ENCODE measurements at regions not wholly inside any gene's neighbourhood (a gene's known extent, or its start where the extent isn't known, plus 50 kb on each side); places are given as distances from the start of the nearest gene placed in this dataset.

GRCh38 chr18:47543080-47543479 is 291.6 kb upstream of the SKOR2 start:
- no peak for DNase-seq
- Histone ChIP-seq H3K79me2 (ENCODE audit: low read length) (no peaks in the 10 kb centered on the region), H3K27me3 (replicated peaks; ENCODE audit: insufficient read depth, low read length) (no peaks in the 10 kb centered on the region), H3K4me2 (ENCODE audit: low read depth, low read length) (no peak overlapping the region), H3K9ac (ENCODE audit: low read length) (no peak overlapping the region), H3K9me2 (replicated peaks; ENCODE audit: insufficient read depth, low read length) (no peaks in the 10 kb centered on the region), H4K20me1 (ENCODE audit: insufficient read depth, low read length) (no peaks in the 10 kb centered on the region), H3K4me3 (ENCODE audit: low read length) (no peak overlapping the region), H3F3A (ENCODE audit: insufficient read depth, low read length) (no peaks in the 10 kb centered on the region), H3K36me3 (replicated peaks; ENCODE audit: insufficient read depth, low read length) (no peaks in the 10 kb centered on the region), H2AFZ (ENCODE audit: low read length) (no peak overlapping the region), H3K9me3 (replicated peaks; ENCODE audit: insufficient read depth, low read length) (no peaks in the 10 kb centered on the region), H3K27ac (ENCODE audit: low read length) (no peak overlapping the region), H3K4me1 (ENCODE audit: low read length) (no peaks in the 10 kb centered on the region)
- TF ChIP-seq CTCF (IDR thresholded peaks at IDR 0.05; ENCODE audit: low read length), result no peak
- TF ChIP-seq EZH2phosphoT487 (IDR thresholded peaks at IDR 0.05; ENCODE audit: low read length), result no peak
- no peak for TF ChIP-seq EZH2 (optimal IDR thresholded peaks at IDR 0.05; ENCODE audit: low read depth, low read length)

GRCh38 chr18:47542551-47542950 is 291.1 kb upstream of the SKOR2 start:
- no peak for DNase-seq
- H3K27ac ChIP-seq (ENCODE audit: low read length), result no peak overlapping the region
- TF ChIP-seq EZH2phosphoT487 (IDR thresholded peaks at IDR 0.05; ENCODE audit: low read length) (no peak), EZH2 (optimal IDR thresholded peaks at IDR 0.05; ENCODE audit: low read depth, low read length) (no peak), CTCF (IDR thresholded peaks at IDR 0.05; ENCODE audit: low read length) (no peak)
- H3K9me3 ChIP-seq (replicated peaks; ENCODE audit: insufficient read depth, low read length), result no peaks in the 10 kb centered on the region
- no peak overlapping the region for H2AFZ ChIP-seq (ENCODE audit: low read length)
- no peaks in the 10 kb centered on the region for H3K9me2 ChIP-seq (replicated peaks; ENCODE audit: insufficient read depth, low read length)
- H3K4me3 ChIP-seq (ENCODE audit: low read length), result no peak overlapping the region
- H3K4me1 ChIP-seq (ENCODE audit: low read length), result no peaks in the 10 kb centered on the region
- H3K4me2 ChIP-seq (ENCODE audit: low read depth, low read length), result no peak overlapping the region
- no peaks in the 10 kb centered on the region for H3K79me2 ChIP-seq (ENCODE audit: low read length)
- no peaks in the 10 kb centered on the region for H4K20me1 ChIP-seq (ENCODE audit: insufficient read depth, low read length)
- H3F3A ChIP-seq (ENCODE audit: insufficient read depth, low read length), result no peaks in the 10 kb centered on the region
- no peaks in the 10 kb centered on the region for H3K27me3 ChIP-seq (replicated peaks; ENCODE audit: insufficient read depth, low read length)
- no peaks in the 10 kb centered on the region for H3K36me3 ChIP-seq (replicated peaks; ENCODE audit: insufficient read depth, low read length)
- H3K9ac ChIP-seq (ENCODE audit: low read length), result no peak overlapping the region

GRCh38 chr18:47531717-47532116 is 280.3 kb upstream of the SKOR2 start:
- H3K4me3 ChIP-seq (ENCODE audit: low read length), result no peak overlapping the region
- no peak overlapping the region for H3K4me2 ChIP-seq (ENCODE audit: low read depth, low read length)
- no peaks in the 10 kb centered on the region for H3K9me3 ChIP-seq (replicated peaks; ENCODE audit: insufficient read depth, low read length)
- no peaks in the 10 kb centered on the region for H3K9me2 ChIP-seq (replicated peaks; ENCODE audit: insufficient read depth, low read length)
- no peaks in the 10 kb centered on the region for H3K4me1 ChIP-seq (ENCODE audit: low read length)
- no peaks in the 10 kb centered on the region for H3F3A ChIP-seq (ENCODE audit: insufficient read depth, low read length)
- no peaks in the 10 kb centered on the region for H4K20me1 ChIP-seq (ENCODE audit: insufficient read depth, low read length)
- H3K36me3 ChIP-seq (replicated peaks; ENCODE audit: insufficient read depth, low read length), result no peaks in the 10 kb centered on the region
- TF ChIP-seq CTCF (IDR thresholded peaks at IDR 0.05; ENCODE audit: low read length) (no peak), EZH2phosphoT487 (IDR thresholded peaks at IDR 0.05; ENCODE audit: low read length) (no peak), EZH2 (optimal IDR thresholded peaks at IDR 0.05; ENCODE audit: low read depth, low read length) (no peak)
- H3K9ac ChIP-seq (ENCODE audit: low read length), result no peak overlapping the region
- H3K27ac ChIP-seq (ENCODE audit: low read length), result no peak overlapping the region
- H2AFZ ChIP-seq (ENCODE audit: low read length), result no peak overlapping the region
- H3K27me3 ChIP-seq (replicated peaks; ENCODE audit: insufficient read depth, low read length), result no peaks in the 10 kb centered on the region
- no peaks in the 10 kb centered on the region for H3K79me2 ChIP-seq (ENCODE audit: low read length)
- DNase-seq, result no peak

All from MM.1S (cell line).